H1 (cell line): ENCODE measurements at regions not wholly inside any gene's neighbourhood (a gene's known extent, or its start where the extent isn't known, plus 50 kb on each side); places are given as distances from the start of the nearest gene placed in this dataset.

Experiments used
- ATF3 ChIP-seq: IDR thresholded peaks from 2 replicates; pipeline ENCODE4 v1.6.1; 2011; ENCODE audit warnings: low read depth, mild to moderate bottlenecking, low read length; ENCODE audit not compliant: insufficient read depth
- BCL11A ChIP-seq, 2 experiments: IDR thresholded peaks; one replicate each; pipeline ENCODE4 v1.6.1; 2011; ENCODE audit warnings: low read depth in 2 of 2, low read length in 2 of 2, mild to moderate bottlenecking in 2 of 2
- CBX8 ChIP-seq: fragments of 300-800, 300-1000 bp; sonication (generic); IDR thresholded peaks from 2 replicates; pipeline ENCODE4 v1.7.1; 2016; ENCODE audit warnings: low read depth, low read length, borderline replicate concordance
- CHD7 ChIP-seq: fragments of 300-600 bp; sonication (generic); IDR thresholded peaks from 2 replicates; pipeline ENCODE4 v1.7.1; 2012; ENCODE audit warnings: low read length, moderate library complexity, mild to moderate bottlenecking, inconsistent platforms; ENCODE audit not compliant: insufficient replicate concordance

- no peak for TF ChIP-seq CHD7
- TF ChIP-seq CBX8, result no peak
- TF ChIP-seq BCL11A (IDR thresholded peaks at IDR 0.05; ENCODE audit: low read depth in 2 of 2, low read length in 2 of 2), result no peak
- TF ChIP-seq ATF3, result no peak
Observed at GRCh38 chr7:18401757-18402156, 93.8 kb upstream of the HDAC9 start (continued).
